Stomach (tissue), 8 donors: ENCODE measurements at regions not wholly inside any gene's neighbourhood (a gene's known extent, or its start where the extent isn't known, plus 50 kb on each side); places are given as distances from the start of the nearest gene placed in this dataset.

Experiments used
- DNase-seq, 2 donors: peaks; one replicate each; pipeline versions ENCODE4 v3.0.0 to v3.0.0-alpha.2; 2013 to 2019
- H3K27ac ChIP-seq, 5 donors: fragments of 200-600 bp in 4 of 5; sonication (generic) in 4 of 5; one replicate each; pipeline ENCODE4 v1.5.1; 2013 to 2019; ENCODE audit warnings: mild to moderate bottlenecking in 1 of 5, moderate library complexity in 1 of 5
- H3K27me3 ChIP-seq, 3 donors: fragments of 200-600 bp; sonication (generic); one replicate each; pipeline ENCODE4 v1.5.1; 2017 to 2019; ENCODE audit warnings: mixed run types in 1 of 3
- H3K36me3 ChIP-seq, 4 donors: fragments of 200-600 bp; sonication (generic); 1 replicate in 3 of 4; 2 replicates in 1 of 4; pipeline ENCODE4 v1.5.1; 2016 to 2019
- H3K4me1 ChIP-seq, 4 donors: fragments of 200-600 bp; sonication (generic); one replicate each; pipeline ENCODE4 v1.5.1; 2016 to 2019
- H3K4me3 ChIP-seq, 4 donors: fragments of 200-600 bp; sonication (generic) in 3 of 4; one replicate each; pipeline ENCODE4 v1.5.1; 2016 to 2019; ENCODE audit warnings: mild to moderate bottlenecking in 1 of 4
- H3K9me3 ChIP-seq, 4 donors: fragments of 200-600 bp; sonication (generic); one replicate each; pipeline ENCODE4 v1.5.1; 2016 to 2019
- CTCF ChIP-seq, 7 experiments: fragments of 450-650 bp in 4 of 7; fragments of 200-600 bp in 3 of 7; sonication (generic) in 3 of 7; IDR thresholded peaks; one replicate each; pipeline ENCODE4 v1.5.1; 2016 to 2019; ENCODE audit warnings: antibody characterized with exemption in 7 of 7, control low read depth in 2 of 7, mild to moderate bottlenecking in 1 of 7
- EP300 ChIP-seq: sonication (generic); formaldehyde crosslinking; IDR thresholded peaks from one replicate; pipeline ENCODE4 v1.6.1; 2017; ENCODE audit warnings: antibody characterized with exemption
- POLR2A ChIP-seq, 4 donors: fragments of 450-650 bp; IDR thresholded peaks; one replicate each; pipeline ENCODE4 v1.6.1; 2016; ENCODE audit warnings: antibody characterized with exemption in 4 of 4, control low read depth in 2 of 4, mild to moderate bottlenecking in 1 of 4, moderate library complexity in 1 of 4
- POLR2AphosphoS5 ChIP-seq, 3 donors: sonication (generic); formaldehyde crosslinking; IDR thresholded peaks; one replicate each; pipeline ENCODE4 v1.6.1; 2016; ENCODE audit warnings: antibody characterized with exemption in 3 of 3
- WGBS, 5 donors: extraction: QIAGEN DNeasy Blood & Tissue Kit in 3 of 5; methylation state at CpG; one replicate each; pipeline versions ENCODE4 v1.1.5 to v1.1.7; 2013 to 2018; 5-methylcytosine and 5-hydroxymethylcytosine counted together
- intact Hi-C: fragments of 100-400 bp; cut with DNase I; formaldehyde crosslinking; loops from one replicate; pipeline ENCODE4 v1.15.1; 2023; ENCODE audit warnings: low total_unique reads
- donor health status: healthy with polysubstance abuse.
- donor health status: Bipolar disorder and iron deficiency.
- donor health status: healthy.

DNA sequence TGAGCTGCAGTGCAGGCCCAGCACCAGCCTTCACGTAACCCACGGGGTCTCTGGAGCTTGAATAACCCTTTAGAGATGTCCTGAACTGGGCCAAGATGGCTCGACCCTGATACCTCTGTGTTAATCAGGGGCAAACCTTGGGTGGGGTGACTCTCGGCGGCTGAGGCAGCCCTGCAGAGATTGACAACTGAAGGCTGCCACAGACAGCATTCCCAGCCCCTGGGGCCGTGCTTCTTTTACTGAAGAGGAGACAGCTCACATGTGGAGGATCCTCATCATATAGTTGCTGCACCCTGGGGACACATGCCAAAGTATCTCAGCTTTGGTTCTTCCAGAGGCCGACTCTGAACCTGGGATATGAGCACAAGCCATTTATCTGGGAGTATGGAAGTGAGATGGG is 57.3 kb upstream of the PTGFRN start:
- intact Hi-C loops, result no loop called here

DNA sequence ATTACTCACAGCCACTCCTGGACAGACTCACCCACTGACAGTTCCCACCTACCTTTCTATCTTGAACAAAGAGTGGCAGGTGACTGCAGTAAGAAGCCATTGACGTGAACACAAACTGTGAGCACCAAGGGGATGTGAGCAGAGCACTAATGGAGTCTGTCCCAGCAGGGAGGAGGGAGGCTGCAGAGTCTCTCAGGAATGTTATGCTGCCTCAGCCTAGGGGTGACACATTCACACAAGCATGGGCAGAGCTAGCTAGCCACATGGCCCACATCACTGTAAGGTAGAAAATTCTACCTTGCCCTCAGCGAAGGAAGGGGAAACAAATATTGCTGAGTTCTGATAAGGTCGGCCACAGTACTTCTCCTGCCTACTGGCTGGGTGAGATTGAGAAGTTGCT is 56.8 kb upstream of the PTGFRN start:
- intact Hi-C loops, result no loop called here
- DNase-seq, result peak in 1 of 2 donors; percentile 49
- peaks cover 18 to 33% (median 29%) of the 10 kb centered on the region in 4 donors for H3K4me1 ChIP-seq
- peak overlapping the region in 1 of 5 donors; percentile 56 for H3K27ac ChIP-seq
- TF ChIP-seq EP300 (no peak), POLR2AphosphoS5 (IDR thresholded peaks at IDR 0.05) (no peak), CTCF (IDR thresholded peaks at IDR 0.05) (no peak), POLR2A (IDR thresholded peaks at IDR 0.05) (no peak)
- H3K27me3 ChIP-seq, result no peaks in the 10 kb centered on the region
- no peak overlapping the region for H3K4me3 ChIP-seq
- no peaks in the 10 kb centered on the region for H3K36me3 ChIP-seq
- 46 to 70% (median 54%) methylated on average over 3 of the region's 3 CpGs for WGBS, 5 donors
- no peaks in the 10 kb centered on the region for H3K9me3 ChIP-seq

More for the DNA sequence above, 57.3 kb upstream of the PTGFRN start:
- no peaks in the 10 kb centered on the region for H3K9me3 ChIP-seq
- no peaks in the 10 kb centered on the region for H3K36me3 ChIP-seq
- H3K27me3 ChIP-seq, result no peaks in the 10 kb centered on the region
- peaks cover 18 to 33% (median 29%) of the 10 kb centered on the region in 4 donors for H3K4me1 ChIP-seq
- no peak for DNase-seq
- TF ChIP-seq POLR2AphosphoS5 (IDR thresholded peaks at IDR 0.05) (no peak), CTCF (IDR thresholded peaks at IDR 0.05) (no peak)
- 78 to 92% (median 89%) methylated on average over 4 to 7 of the region's 7 CpGs for WGBS, 5 donors
- H3K27ac ChIP-seq, result no peak overlapping the region
- H3K4me3 ChIP-seq, result no peak overlapping the region

DNA sequence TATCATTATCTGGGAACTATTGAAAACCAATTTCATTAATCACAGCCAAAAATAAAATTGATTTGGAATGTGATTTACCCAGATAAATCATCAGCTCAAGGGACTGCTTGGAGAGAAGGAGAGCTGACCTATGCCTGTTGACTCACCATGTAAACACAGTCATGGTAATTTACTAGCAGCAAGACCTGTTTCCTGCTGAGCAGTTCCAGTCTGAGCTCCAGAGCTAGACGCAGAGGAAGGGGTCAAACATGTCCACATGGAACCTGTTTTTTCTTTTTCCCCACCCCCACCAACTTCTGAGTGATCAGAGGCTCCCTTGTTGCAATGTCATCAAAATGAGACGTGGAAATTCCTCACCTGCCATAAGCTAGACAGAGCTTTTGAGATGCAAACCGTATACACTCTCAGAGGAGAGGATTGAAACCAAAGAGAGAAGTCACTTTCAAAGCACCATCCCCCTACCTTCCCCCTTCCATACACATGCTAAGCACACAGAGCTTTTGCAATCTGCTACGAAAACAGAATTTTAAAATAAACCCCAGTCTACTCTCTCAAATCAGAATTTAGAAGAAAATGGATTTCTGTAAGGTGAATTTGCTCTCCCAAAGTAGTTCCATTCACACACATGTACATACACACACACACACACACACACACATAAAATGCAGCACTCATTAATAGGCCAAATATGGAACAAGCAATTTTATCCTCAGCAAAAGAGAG is 55.9 kb upstream of the PTGFRN start:
- Histone ChIP-seq H3K4me1 (peaks cover 18 to 33% (median 29%) of the 10 kb centered on the region in 4 donors), H3K27ac (peak overlapping the region in 4 of 5 donors; percentile 30 to 56 (median 51)), H3K27me3 (no peaks in the 10 kb centered on the region), H3K4me3 (no peak overlapping the region), H3K9me3 (no peaks in the 10 kb centered on the region), H3K36me3 (no peaks in the 10 kb centered on the region)
- peak in 1 of 3 donors; percentile 78 for TF ChIP-seq POLR2AphosphoS5 (IDR thresholded peaks at IDR 0.05)
- TF ChIP-seq CTCF (IDR thresholded peaks at IDR 0.05), result no peak
- no peak for TF ChIP-seq EP300
- no peak for TF ChIP-seq POLR2A (IDR thresholded peaks at IDR 0.05)
- intact Hi-C loops, result no loop called here
- whole genome bisulfite sequencing, 5 donors, result 23 to 35% (median 30%) methylated on average over 4 of the region's 4 CpGs
- DNase-seq, result peak; percentile 35 to 92

DNA sequence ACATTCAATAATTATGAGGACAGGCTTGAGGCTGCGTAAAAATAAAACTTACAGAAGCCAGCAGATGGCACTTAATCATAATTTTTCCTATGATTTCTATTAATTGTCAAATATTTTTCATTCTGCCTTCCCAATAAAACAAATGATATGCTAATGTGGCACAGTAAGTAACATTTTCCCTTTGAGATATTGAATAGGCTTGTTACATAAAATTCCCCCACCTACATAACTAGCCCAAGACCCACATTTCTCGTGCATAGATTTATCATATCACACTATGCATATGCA is 55.4 kb upstream of the PTGFRN start:
- Histone ChIP-seq H3K4me3 (no peak overlapping the region), H3K36me3 (no peaks in the 10 kb centered on the region), H3K27ac (peak overlapping the region in 3 of 5 donors; percentile 30 to 56 (median 56)), H3K9me3 (no peaks in the 10 kb centered on the region), H3K4me1 (peaks cover 18 to 33% (median 29%) of the 10 kb centered on the region in 4 donors), H3K27me3 (no peaks in the 10 kb centered on the region)
- intact Hi-C loops, result no loop called here
- DNase-seq, result no peak
- TF ChIP-seq POLR2AphosphoS5 (IDR thresholded peaks at IDR 0.05) (no peak), CTCF (IDR thresholded peaks at IDR 0.05) (peak in 2 of 7 experiments; percentile 5 to 8)
- 63 to 83% (median 75%) methylated on average over 2 of the region's 2 CpGs for WGBS, 5 donors
